ENCODE measurements at regions not wholly inside any gene's neighbourhood (a gene's known extent, or its start where the extent isn't known, plus 50 kb on each side); places are given as distances from the start of the nearest gene placed in this dataset.

GRCh38 chr2:2834516-2835254 is 503.6 kb upstream of the MYT1L start:
- H3K4me3 ChIP-seq (ENCODE audit: insufficient read depth, low read length, poor library complexity, severe bottlenecking), result no peak overlapping the region
- no peaks in the 10 kb centered on the region for H3K36me3 ChIP-seq (ENCODE audit: low read length)
- H4K20me1 ChIP-seq (ENCODE audit: low read depth, low read length), result no peaks in the 10 kb centered on the region
- no peaks in the 10 kb centered on the region for H3K79me2 ChIP-seq (ENCODE audit: insufficient read depth, low read length)
- TF ChIP-seq, protein P1, sequence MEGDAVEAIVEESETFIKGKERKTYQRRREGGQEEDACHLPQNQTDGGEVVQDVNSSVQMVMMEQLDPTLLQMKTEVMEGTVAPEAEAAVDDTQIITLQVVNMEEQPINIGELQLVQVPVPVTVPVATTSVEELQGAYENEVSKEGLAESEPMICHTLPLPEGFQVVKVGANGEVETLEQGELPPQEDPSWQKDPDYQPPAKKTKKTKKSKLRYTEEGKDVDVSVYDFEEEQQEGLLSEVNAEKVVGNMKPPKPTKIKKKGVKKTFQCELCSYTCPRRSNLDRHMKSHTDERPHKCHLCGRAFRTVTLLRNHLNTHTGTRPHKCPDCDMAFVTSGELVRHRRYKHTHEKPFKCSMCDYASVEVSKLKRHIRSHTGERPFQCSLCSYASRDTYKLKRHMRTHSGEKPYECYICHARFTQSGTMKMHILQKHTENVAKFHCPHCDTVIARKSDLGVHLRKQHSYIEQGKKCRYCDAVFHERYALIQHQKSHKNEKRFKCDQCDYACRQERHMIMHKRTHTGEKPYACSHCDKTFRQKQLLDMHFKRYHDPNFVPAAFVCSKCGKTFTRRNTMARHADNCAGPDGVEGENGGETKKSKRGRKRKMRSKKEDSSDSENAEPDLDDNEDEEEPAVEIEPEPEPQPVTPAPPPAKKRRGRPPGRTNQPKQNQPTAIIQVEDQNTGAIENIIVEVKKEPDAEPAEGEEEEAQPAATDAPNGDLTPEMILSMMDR (IDR thresholded peaks at IDR 0.05; ENCODE audit: insufficient read depth, low read length, poor library complexity, severe bottlenecking), result no peak
- no peak for TF ChIP-seq EZH2phosphoT487 (conservative IDR thresholded peaks at IDR 0.05; ENCODE audit: low read length)
- H3F3A ChIP-seq (ENCODE audit: insufficient read depth), result no peaks in the 10 kb centered on the region
- no peak overlapping the region for H2AFZ ChIP-seq (ENCODE audit: low read depth, low read length, severe bottlenecking)
- no peak overlapping the region for H3K9ac ChIP-seq (ENCODE audit: low read length)
- H3K9me2 ChIP-seq (replicated peaks; ENCODE audit: insufficient read depth, low read length), result no peaks in the 10 kb centered on the region
- no peak overlapping the region for H3K27ac ChIP-seq (ENCODE audit: low read depth, low read length)
- no peaks in the 10 kb centered on the region for H3K27me3 ChIP-seq (ENCODE audit: low read length)
- no peak overlapping the region for H3K4me2 ChIP-seq (ENCODE audit: low read depth, low read length, poor library complexity, severe bottlenecking)
- no peaks in the 10 kb centered on the region for H3K9me3 ChIP-seq (ENCODE audit: insufficient read depth, low read length)

DNA sequence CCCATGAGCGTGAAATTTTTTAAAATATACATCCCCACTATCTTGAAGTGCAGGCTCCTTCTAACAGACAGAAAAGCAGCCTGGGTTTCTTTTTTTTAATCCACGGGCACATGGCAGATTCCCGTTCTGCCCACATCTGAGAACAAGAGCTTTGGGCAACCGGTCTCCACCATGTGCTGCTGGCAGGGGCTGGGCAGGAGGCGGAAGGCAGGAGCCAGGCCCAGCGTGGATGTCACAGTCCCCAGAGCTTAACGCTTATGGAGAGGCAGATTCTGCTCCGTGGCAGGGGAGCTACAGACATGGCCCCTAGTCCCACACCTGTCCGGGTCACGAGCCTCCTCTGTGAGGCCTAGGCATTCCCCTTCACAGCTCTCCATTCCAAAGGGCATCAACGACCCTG is 503.0 kb upstream of the MYT1L start:
- Histone ChIP-seq H3F3A (ENCODE audit: insufficient read depth) (no peaks in the 10 kb centered on the region), H3K36me3 (ENCODE audit: low read length) (no peaks in the 10 kb centered on the region), H3K79me2 (ENCODE audit: insufficient read depth, low read length) (no peaks in the 10 kb centered on the region), H3K9me2 (replicated peaks; ENCODE audit: insufficient read depth, low read length) (no peaks in the 10 kb centered on the region), H3K27ac (ENCODE audit: low read depth, low read length) (no peak overlapping the region), H2AFZ (ENCODE audit: low read depth, low read length, severe bottlenecking) (no peak overlapping the region), H3K4me2 (ENCODE audit: low read depth, low read length, poor library complexity, severe bottlenecking) (no peak overlapping the region), H4K20me1 (ENCODE audit: low read depth, low read length) (no peaks in the 10 kb centered on the region), H3K9ac (ENCODE audit: low read length) (no peak overlapping the region), H3K27me3 (ENCODE audit: low read length) (no peaks in the 10 kb centered on the region), H3K4me3 (ENCODE audit: insufficient read depth, low read length, poor library complexity, severe bottlenecking) (no peak overlapping the region), H3K9me3 (ENCODE audit: insufficient read depth, low read length) (no peaks in the 10 kb centered on the region)
- TF ChIP-seq, protein P1 (IDR thresholded peaks at IDR 0.05; ENCODE audit: insufficient read depth, low read length, poor library complexity, severe bottlenecking), result no peak
- no peak for TF ChIP-seq EZH2phosphoT487 (conservative IDR thresholded peaks at IDR 0.05; ENCODE audit: low read length)

GRCh38 chr2:2832657-2833056 is 501.6 kb upstream of the MYT1L start:
- H3K4me3 ChIP-seq (ENCODE audit: insufficient read depth, low read length, poor library complexity, severe bottlenecking), result no peak overlapping the region
- no peaks in the 10 kb centered on the region for H4K20me1 ChIP-seq (ENCODE audit: low read depth, low read length)
- no peak overlapping the region for H3K4me2 ChIP-seq (ENCODE audit: low read depth, low read length, poor library complexity, severe bottlenecking)
- H3K9me3 ChIP-seq (ENCODE audit: insufficient read depth, low read length), result no peaks in the 10 kb centered on the region
- no peaks in the 10 kb centered on the region for H3F3A ChIP-seq (ENCODE audit: insufficient read depth)
- H3K27me3 ChIP-seq (ENCODE audit: low read length), result no peaks in the 10 kb centered on the region
- TF ChIP-seq EZH2phosphoT487 (conservative IDR thresholded peaks at IDR 0.05; ENCODE audit: low read length), result no peak
- TF ChIP-seq, protein P1 (IDR thresholded peaks at IDR 0.05; ENCODE audit: insufficient read depth, low read length, poor library complexity, severe bottlenecking), result no peak
- no peak overlapping the region for H3K27ac ChIP-seq (ENCODE audit: low read depth, low read length)
- H3K9ac ChIP-seq (ENCODE audit: low read length), result no peak overlapping the region
- H3K36me3 ChIP-seq (ENCODE audit: low read length), result no peaks in the 10 kb centered on the region
- H3K79me2 ChIP-seq (ENCODE audit: insufficient read depth, low read length), result no peaks in the 10 kb centered on the region
- H2AFZ ChIP-seq (ENCODE audit: low read depth, low read length, severe bottlenecking), result no peak overlapping the region
- no peaks in the 10 kb centered on the region for H3K9me2 ChIP-seq (replicated peaks; ENCODE audit: insufficient read depth, low read length)

Measured in SU-DHL-6 (cell line).